Endothelial cell of umbilical vein (primary cell): ENCODE measurements at regions not wholly inside any gene's neighbourhood (a gene's known extent, or its start where the extent isn't known, plus 50 kb on each side); places are given as distances from the start of the nearest gene placed in this dataset.

Experiments used
- BruUV-seq: library from RNA; stranded (reverse); fragments of 400-500 nt; replicated peaks from 2 replicates; lab custom pipeline; 2021; lab: Mats Ljungman, UMichigan
- CTCF ChIA-PET: fragments of 300-600, 350-600 bp; sonication (Branson Sonifier 250); formaldehyde crosslinking; loops from one replicate; lab custom pipeline; 2021; ENCODE audit warnings: antibody characterized with exemption, inconsistent platforms; lab: Charles Lee
- POLR2A ChIA-PET: fragments of 300-600, 350-600 bp; sonication (Branson Sonifier 250); formaldehyde crosslinking; loops from one replicate; lab custom pipeline; 2021; ENCODE audit warnings: antibody characterized with exemption, inconsistent platforms; lab: Charles Lee
- DNase-seq: peaks from one replicate; pipeline ENCODE4 v3.0.0-alpha.2; 2011; ENCODE audit warnings: low read depth, low spot score
- FAIRE-seq: peaks from 2 replicates; lab custom pipeline; 2011; peaks lifted over from hg19 to GRCh38; lab: Jason Lieb, UNC
- H2AFZ ChIP-seq: 2 replicates; pipeline ENCODE4 v1.6.0; 2012; ENCODE audit warnings: low read depth, low read length, control low read depth, inconsistent platforms
- H3K27ac ChIP-seq: 2 replicates; pipeline ENCODE4 v1.5.1; 2011; ENCODE audit warnings: low read depth, mild to moderate bottlenecking, control low read depth, low read length, moderate library complexity; ENCODE audit not compliant: insufficient read depth
- H3K27me3 ChIP-seq, 2 experiments: 2 replicates each; pipeline versions ENCODE4 v1.6.0 to v1.6.1; 2011; ENCODE audit warnings: low read length in 2 of 2, mixed read lengths in 1 of 2; ENCODE audit not compliant: control insufficient read depth in 2 of 2, insufficient read depth in 2 of 2
- H3K36me3 ChIP-seq, 2 experiments: 2 replicates in 1 of 2; 3 replicates in 1 of 2; pipeline ENCODE4 v1.5.1; 2011; ENCODE audit warnings: low read length in 2 of 2, mild to moderate bottlenecking in 1 of 2, moderate library complexity in 1 of 2; ENCODE audit not compliant: control insufficient read depth in 2 of 2, insufficient read depth in 2 of 2; ENCODE audit errors: extremely low read depth in 1 of 2
- H3K4me1 ChIP-seq: 3 replicates; pipeline ENCODE4 v1.5.1; 2011; ENCODE audit warnings: mild to moderate bottlenecking, low read length; ENCODE audit not compliant: control insufficient read depth, insufficient read depth; ENCODE audit errors: extremely low read depth
- H3K4me2 ChIP-seq: 2 replicates; pipeline ENCODE4 v1.6.1; 2011; ENCODE audit warnings: low read length, control low read depth, mixed read lengths; ENCODE audit not compliant: insufficient read depth
- H3K4me3 ChIP-seq, 3 experiments: fragments of 200-600 bp in 1 of 3; sonication (generic), shearing (Covaris generic) in 1 of 3; replicated peaks in 1 of 3; 2 replicates each; pipeline ENCODE4 v1.5.1; 2011 to 2016; ENCODE audit warnings: control low read depth in 3 of 3, low read length in 3 of 3, mild to moderate bottlenecking in 2 of 3, inconsistent platforms in 1 of 3, low read depth in 1 of 3, moderate library complexity in 1 of 3; ENCODE audit not compliant: insufficient read depth in 1 of 3
- H3K79me2 ChIP-seq: 2 replicates; pipeline ENCODE4 v1.6.0; 2012; ENCODE audit warnings: low read length, inconsistent platforms; ENCODE audit not compliant: control insufficient read depth, insufficient read depth
- H3K9ac ChIP-seq: replicated peaks from 2 replicates; pipeline ENCODE3; 2011; ENCODE audit warnings: low read length, control low read depth; ENCODE audit not compliant: insufficient read depth; ENCODE audit errors: extremely low read depth
- H3K9me1 ChIP-seq: replicated peaks from 3 replicates; pipeline ENCODE4 v1.6.0; 2011; ENCODE audit warnings: mild to moderate bottlenecking, low read length; ENCODE audit not compliant: control insufficient read depth, insufficient read depth; ENCODE audit errors: extremely low read depth
- H3K9me3 ChIP-seq: replicated peaks from 2 replicates; pipeline ENCODE4 v1.5.1; 2012; ENCODE audit warnings: low read length, inconsistent platforms; ENCODE audit not compliant: control insufficient read depth, insufficient read depth
- H4K20me1 ChIP-seq: replicated peaks from 2 replicates; pipeline ENCODE3; 2011; ENCODE audit warnings: mild to moderate bottlenecking, low read length; ENCODE audit not compliant: control insufficient read depth, insufficient read depth; ENCODE audit errors: extremely low read depth
- CTCF ChIP-seq, 2 donors: IDR thresholded peaks; 1 replicate in 1 of 2; 2 replicates in 1 of 2; pipeline ENCODE4 v1.5.1; 2011; ENCODE audit warnings: low read length in 2 of 2, mild to moderate bottlenecking in 2 of 2, moderate library complexity in 2 of 2, control low read depth in 1 of 2, inconsistent platforms in 1 of 2, low read depth in 1 of 2; ENCODE audit not compliant: insufficient read depth in 1 of 2; ENCODE audit errors: extremely low read depth in 1 of 2
- FOS ChIP-seq: IDR thresholded peaks from 2 replicates; pipeline ENCODE4 v1.6.1; 2011; ENCODE audit warnings: mild to moderate bottlenecking, low read length, moderate library complexity, borderline replicate concordance; ENCODE audit not compliant: insufficient read depth
- JUN ChIP-seq: IDR thresholded peaks from 2 replicates; pipeline ENCODE4 v1.6.1; 2011; ENCODE audit warnings: borderline replicate concordance, low read depth; ENCODE audit not compliant: insufficient read length, insufficient read depth
- MAX ChIP-seq: IDR thresholded peaks from 2 replicates; pipeline ENCODE4 v1.6.1; 2011; ENCODE audit not compliant: insufficient read depth, insufficient read length
- MYC ChIP-seq: IDR thresholded peaks from one replicate; pipeline ENCODE4 v1.6.1; 2011; ENCODE audit warnings: mild to moderate bottlenecking, low read depth, low read length
- POLR2A ChIP-seq: IDR thresholded peaks from 2 replicates; pipeline ENCODE4 v1.6.1; 2012; ENCODE audit warnings: low read depth, mild to moderate bottlenecking, control low read depth, low read length
- POLR2AphosphoS5 ChIP-seq: IDR thresholded peaks from 2 replicates; pipeline ENCODE4 v1.6.1; 2012; ENCODE audit warnings: low read depth, mild to moderate bottlenecking, control low read depth, low read length, moderate library complexity; ENCODE audit not compliant: insufficient read depth
- dilution Hi-C: fragments of 300-500 bp; cut with MboI; formaldehyde crosslinking; loops from one replicate; pipeline ENCODE4 v1.15.0; 2019; ENCODE audit warnings: low sequenced_read_pairs; ENCODE audit not compliant: extremely low pct_ligation_motif_present
- intact Hi-C: fragments of 100-400 bp; cut with micrococcal nuclease; formaldehyde crosslinking; loops from one replicate; pipeline ENCODE4 v1.10.0; 2022

- Histone ChIP-seq H2AFZ (no peak overlapping the region), H3K9me1 (no peaks in the 10 kb centered on the region), H3K27me3 (no peaks in the 10 kb centered on the region), H3K9me3 (no peaks in the 10 kb centered on the region), H3K36me3 (no peaks in the 10 kb centered on the region), H4K20me1 (no peaks in the 10 kb centered on the region), H3K4me2 (no peak overlapping the region), H3K79me2 (no peaks in the 10 kb centered on the region), H3K4me1 (peaks cover 3% of the 10 kb centered on the region), H3K4me3 (no peak overlapping the region), H3K27ac (no peak overlapping the region), H3K9ac (no peak overlapping the region)
- intact Hi-C loops (no loop called here), dilution Hi-C loops (no loop called here)
- CTCF ChIA-PET, result interaction anchor here (1.7 kb wide), 1 partner anchor 8 kb away, joined by 3 read pairs; no protein-coding TSS in a partner anchor
- POLR2A ChIA-PET, result no interaction called here
- peak; percentile 36 for DNase-seq
- no TSS peak for BruUV-seq
- TF ChIP-seq FOS (peak; percentile 87), CTCF (IDR thresholded peaks at IDR 0.05; ENCODE audit: extremely low read depth in 1 of 2, insufficient read depth in 1 of 2, low read depth in 1 of 2, low read length in 2 of 2) (no peak), JUN (peak; percentile 54)
- FAIRE-seq, result peak; percentile 18
Measured at GRCh38 chr14:65879248-65880009, 466.9 kb downstream of the FUT8 start.

DNA sequence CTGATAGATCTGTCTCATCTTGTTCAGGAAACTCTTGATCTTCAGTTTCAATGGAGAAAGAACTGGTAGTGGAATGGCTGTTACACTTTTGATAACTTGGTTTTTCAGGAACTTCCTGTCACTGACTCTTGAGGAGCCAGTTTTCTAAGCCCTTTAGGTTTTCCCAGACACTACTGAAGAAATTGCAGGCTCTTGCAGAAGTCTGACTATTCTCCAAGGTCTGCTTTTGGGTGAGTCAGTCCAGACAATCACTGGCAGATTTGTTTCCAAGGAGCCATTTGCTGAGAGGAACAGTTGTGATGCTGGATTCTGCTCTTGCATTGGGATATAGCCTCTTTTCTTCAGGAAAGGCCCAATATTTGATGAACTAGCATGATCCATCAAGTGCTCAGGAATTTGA lies 468.0 kb downstream of the FUT8 start:
- POLR2A ChIA-PET, result no interaction called here
- no peak overlapping the region for H2AFZ ChIP-seq
- no peak overlapping the region for H3K27ac ChIP-seq
- H3K4me3 ChIP-seq, result no peak overlapping the region
- peaks cover 3% of the 10 kb centered on the region for H3K4me1 ChIP-seq
- intact Hi-C loops, result no loop called here
- no peak for DNase-seq
- CTCF ChIA-PET, result no interaction called here
- dilution Hi-C loops, result no loop called here
- TF ChIP-seq POLR2AphosphoS5, result no peak
- TF ChIP-seq MYC, result no peak
- TF ChIP-seq MAX, result no peak
- TF ChIP-seq FOS, result no peak
- no peak for TF ChIP-seq POLR2A
- no peaks in the 10 kb centered on the region for H3K27me3 ChIP-seq
- H3K4me2 ChIP-seq, result no peak overlapping the region
- no TSS peak for BruUV-seq
- no peak overlapping the region for H3K9ac ChIP-seq
- no peaks in the 10 kb centered on the region for H4K20me1 ChIP-seq
- no peaks in the 10 kb centered on the region for H3K36me3 ChIP-seq
- no peak for FAIRE-seq
- H3K9me3 ChIP-seq, result no peaks in the 10 kb centered on the region
- H3K9me1 ChIP-seq, result no peaks in the 10 kb centered on the region
- no peaks in the 10 kb centered on the region for H3K79me2 ChIP-seq
